Gastroesophageal sphincter (tissue), 3 donors: ENCODE measurements at regions not wholly inside any gene's neighbourhood (a gene's known extent, or its start where the extent isn't known, plus 50 kb on each side); places are given as distances from the start of the nearest gene placed in this dataset.

Experiments used
- CTCF ChIP-seq, 4 experiments: fragments of 200-600 bp in 2 of 4; fragments of 450-650 bp in 2 of 4; sonication (generic) in 1 of 4; IDR thresholded peaks; one replicate each; pipeline ENCODE4 v1.5.1; 2017 to 2019; ENCODE audit warnings: antibody characterized with exemption in 4 of 4, mild to moderate bottlenecking in 2 of 4, moderate library complexity in 2 of 4
- EP300 ChIP-seq: sonication (generic); formaldehyde crosslinking; IDR thresholded peaks from one replicate; pipeline ENCODE4 v1.6.1; 2017; ENCODE audit warnings: antibody characterized with exemption, mild to moderate bottlenecking
- POLR2A ChIP-seq, 2 donors: fragments of 450-650 bp; IDR thresholded peaks; one replicate each; pipeline ENCODE4 v1.6.1; 2017; ENCODE audit warnings: antibody characterized with exemption in 2 of 2, mild to moderate bottlenecking in 2 of 2, moderate library complexity in 1 of 2
- POLR2AphosphoS5 ChIP-seq: sonication (generic); formaldehyde crosslinking; IDR thresholded peaks from one replicate; pipeline ENCODE4 v1.6.1; 2017; ENCODE audit warnings: antibody characterized with exemption

GRCh38 chr2:83665894-83666293 is 793.2 kb downstream of the SUCLG1 start:
- no peak for TF ChIP-seq CTCF (IDR thresholded peaks at IDR 0.05)
- TF ChIP-seq POLR2A (IDR thresholded peaks at IDR 0.05), result no peak
- no peak for TF ChIP-seq EP300
- no peak for TF ChIP-seq POLR2AphosphoS5
